GM19193 (cell line): ENCODE measurements at regions not wholly inside any gene's neighbourhood (a gene's known extent, or its start where the extent isn't known, plus 50 kb on each side); places are given as distances from the start of the nearest gene placed in this dataset.

Experiments used
- POLR2A ChIP-seq: IDR thresholded peaks from 4 replicates; pipeline ENCODE4 v1.6.1; 2011; ENCODE audit not compliant: insufficient read depth, insufficient read length; ENCODE audit errors: extremely low read depth

- TF ChIP-seq POLR2A = no peak
Observed at GRCh38 chr9:124084087-124084486, 72.5 kb downstream of the LHX2 start.

- TF ChIP-seq POLR2A = no peak
Observed at GRCh38 chr9:124087226-124087625, 75.7 kb downstream of the LHX2 start.

- TF ChIP-seq POLR2A = no peak
Observed at GRCh38 chr9:124088476-124088837, 76.9 kb downstream of the LHX2 start.

GRCh38 chr9:124098141-124098905, 86.8 kb downstream of the LHX2 start:
- no peak for TF ChIP-seq POLR2A

GRCh38 chr9:124099860-124100259, 88.3 kb downstream of the LHX2 start:
- no peak for TF ChIP-seq POLR2A

GRCh38 chr9:124101215-124101968, 89.8 kb downstream of the LHX2 start:
- TF ChIP-seq POLR2A = no peak

GRCh38 chr9:124101969-124102345, 90.4 kb downstream of the LHX2 start:
- no peak for TF ChIP-seq POLR2A

GRCh38 chr9:124102363-124102762, 90.8 kb downstream of the LHX2 start:
- TF ChIP-seq POLR2A = no peak

GRCh38 chr9:124105266-124105665, 93.7 kb downstream of the LHX2 start:
- no peak for TF ChIP-seq POLR2A

- TF ChIP-seq POLR2A = no peak
Observed at GRCh38 chr9:124108216-124108615, 96.6 kb downstream of the LHX2 start.

- TF ChIP-seq POLR2A = no peak
Observed at GRCh38 chr9:124110307-124110915, 98.8 kb downstream of the LHX2 start.

- TF ChIP-seq POLR2A = no peak
Observed at GRCh38 chr9:124116683-124117363, 105.3 kb downstream of the LHX2 start.

GRCh38 chr9:124118894-124119293, 107.3 kb downstream of the LHX2 start:
- TF ChIP-seq POLR2A = no peak

GRCh38 chr9:124120272-124120671, 108.7 kb downstream of the LHX2 start:
- TF ChIP-seq POLR2A = no peak

GRCh38 chr9:124121725-124122124, 110.2 kb downstream of the LHX2 start:
- TF ChIP-seq POLR2A = no peak
